B cell (primary cell): ENCODE measurements at regions not wholly inside any gene's neighbourhood (a gene's known extent, or its start where the extent isn't known, plus 50 kb on each side); places are given as distances from the start of the nearest gene placed in this dataset.

Experiments used
- ATAC-seq: fragments of 200-7000 bp; cut with Tn5 transposase; one replicate; pipeline ENCODE4 v1.10.0; 2021; ENCODE audit warnings: low read depth, mild to moderate bottlenecking, moderate number of reproducible peaks, moderate library complexity
- CTCF ChIA-PET: fragments of 350-600 bp; sonication (Branson Sonifier 250); formaldehyde crosslinking; loops from one replicate; lab custom pipeline; 2021; ENCODE audit warnings: antibody characterized with exemption, inconsistent platforms; lab: Charles Lee
- POLR2A ChIA-PET: fragments of 350-600 bp; sonication (Branson Sonifier 250); formaldehyde crosslinking; loops from one replicate; lab custom pipeline; 2021; ENCODE audit warnings: antibody characterized with exemption; lab: Charles Lee
- DNase-seq: peaks from one replicate; pipeline ENCODE4 v3.0.0; 2013
- H2AFZ ChIP-seq: 2 replicates; pipeline ENCODE4 v1.6.1; 2012; ENCODE audit warnings: mild to moderate bottlenecking, low read depth, low read length; ENCODE audit not compliant: insufficient read depth, poor library complexity, severe bottlenecking
- H3K27ac ChIP-seq, 2 donors: 1 replicate in 1 of 2; 2 replicates in 1 of 2; pipeline ENCODE4 v1.5.1; 2012 to 2013; ENCODE audit warnings: low read length in 2 of 2, mild to moderate bottlenecking in 2 of 2, moderate library complexity in 1 of 2
- H3K27me3 ChIP-seq, 4 experiments: fragments of 200-600 bp in 1 of 4; sonication (generic) in 1 of 4; replicated peaks in 1 of 4; 1 replicate in 2 of 4; 2 replicates in 2 of 4; pipeline versions ENCODE4 v1.6.1 to v1.7.0; 2013 to 2016; ENCODE audit warnings: low read length in 3 of 4, mild to moderate bottlenecking in 2 of 4, mixed read lengths in 1 of 4, moderate library complexity in 1 of 4; ENCODE audit not compliant: insufficient read depth in 4 of 4, control insufficient read depth in 3 of 4; ENCODE audit errors: control extremely low read depth in 1 of 4
- H3K36me3 ChIP-seq, 2 experiments: replicated peaks in 1 of 2; 1 replicate in 1 of 2; 2 replicates in 1 of 2; pipeline versions ENCODE4 v1.6.1 to v1.7.1; 2013; ENCODE audit warnings: low read length in 1 of 2; ENCODE audit not compliant: insufficient read depth in 2 of 2, control insufficient read depth in 1 of 2; ENCODE audit errors: control extremely low read depth in 1 of 2, extremely low read depth in 1 of 2
- H3K4me1 ChIP-seq, 2 donors: fragments of 200-600 bp in 1 of 2; sonication (generic) in 1 of 2; 1 replicate in 1 of 2; 2 replicates in 1 of 2; pipeline versions ENCODE4 v1.5.1 to v1.6.1; 2013 to 2017; ENCODE audit warnings: low read length in 2 of 2; ENCODE audit not compliant: control insufficient read depth in 2 of 2, insufficient read depth in 2 of 2
- H3K4me2 ChIP-seq: replicated peaks from 2 replicates; pipeline ENCODE3; 2012; ENCODE audit warnings: mild to moderate bottlenecking, low read depth, low read length; ENCODE audit not compliant: poor library complexity, severe bottlenecking
- H3K4me3 ChIP-seq, 5 experiments: fragments of 200-600 bp in 1 of 5; sonication (generic) in 1 of 5; 1 replicate in 3 of 5; 2 replicates in 2 of 5; pipeline versions ENCODE4 v1.5.1 to v1.7.0; 2011 to 2016; ENCODE audit warnings: low read length in 4 of 5, mild to moderate bottlenecking in 4 of 5, low read depth in 2 of 5, control low read depth in 1 of 5, moderate library complexity in 1 of 5; ENCODE audit not compliant: insufficient read depth in 1 of 5; ENCODE audit errors: control extremely low read depth in 1 of 5, extremely low read depth in 1 of 5
- H3K79me2 ChIP-seq: fragments of 200-600 bp; sonication (generic); one replicate; pipeline ENCODE4 v1.6.0; 2016; ENCODE audit warnings: low read length; ENCODE audit not compliant: control insufficient read depth, insufficient read depth
- H3K9ac ChIP-seq: fragments of 200-600 bp; sonication (generic); 2 replicates; pipeline ENCODE4 v1.6.1; 2017; ENCODE audit warnings: mild to moderate bottlenecking, low read length, moderate library complexity
- H3K9me3 ChIP-seq, 3 donors: one replicate each; pipeline versions ENCODE4 v1.6.1 to v1.7.1; 2013; ENCODE audit warnings: low read length in 2 of 3; ENCODE audit not compliant: control insufficient read depth in 2 of 3, insufficient read depth in 1 of 3; ENCODE audit errors: control extremely low read depth in 1 of 3
- H4K20me1 ChIP-seq: 2 replicates; pipeline ENCODE4 v1.6.0; 2012; ENCODE audit warnings: mild to moderate bottlenecking, low read length; ENCODE audit not compliant: insufficient read depth, control insufficient read depth, poor library complexity, severe bottlenecking
- H3K27ac Mint-ChIP-seq: one replicate; pipeline ENCODE4 v1.8.0; 2021; ENCODE audit warnings: mixed read lengths
- H3K27me3 Mint-ChIP-seq: one replicate; pipeline ENCODE4 v1.8.0; 2021; ENCODE audit warnings: mixed read lengths
- H3K4me1 Mint-ChIP-seq: one replicate; pipeline ENCODE4 v1.8.0; 2021; ENCODE audit warnings: mixed read lengths
- H3K4me3 Mint-ChIP-seq: one replicate; pipeline ENCODE4 v1.8.0; 2021; ENCODE audit warnings: mixed read lengths
- H3K9me3 Mint-ChIP-seq: one replicate; pipeline ENCODE4 v1.8.0; 2022; ENCODE audit warnings: mixed read lengths; ENCODE audit not compliant: insufficient read depth
- CTCF ChIP-seq: fragments of 200-600 bp; IDR thresholded peaks from one replicate; pipeline ENCODE4 v1.8.0; 2022; ENCODE audit warnings: antibody characterized with exemption, mild to moderate bottlenecking
- EZH2 ChIP-seq: IDR thresholded peaks from 2 replicates; pipeline ENCODE4 v1.6.1; 2012; ENCODE audit warnings: borderline replicate concordance, low read depth, mild to moderate bottlenecking, moderate library complexity, low read length; ENCODE audit not compliant: insufficient read depth, poor library complexity, severe bottlenecking
- WGBS: methylation state at CpG from one replicate; pipeline ENCODE4 v1.1.5; 2013; ENCODE audit warnings: missing lambda C conversion rate; ENCODE audit not compliant: insufficient coverage; 5-methylcytosine and 5-hydroxymethylcytosine counted together
- intact Hi-C: fragments of 100-400 bp; cut with micrococcal nuclease; formaldehyde crosslinking; loops from one replicate; pipeline ENCODE4 v1.10.0; 2022

GRCh38 chr14:39626589-39627576 lies 194.7 kb upstream of the FBXO33 start:
- intact Hi-C loops, result no loop called here
- Mint-ChIP-seq H3K9me3 (peaks cover 19% of the 10 kb centered on the region), H3K27ac (no peak overlapping the region), H3K27me3 (no peaks in the 10 kb centered on the region), H3K4me1 (no peaks in the 10 kb centered on the region), H3K4me3 (no peak overlapping the region)
- Histone ChIP-seq H3K79me2 (no peaks in the 10 kb centered on the region), H3K9ac (no peak overlapping the region), H2AFZ (no peak overlapping the region), H3K4me1 (no peaks in the 10 kb centered on the region), H3K4me3 (no peak overlapping the region), H4K20me1 (no peaks in the 10 kb centered on the region), H3K9me3 (peaks cover 0 to 11% (median 2%) of the 10 kb centered on the region in 3 donors), H3K4me2 (no peak overlapping the region), H3K27ac (no peak overlapping the region), H3K27me3 (no peaks in the 10 kb centered on the region), H3K36me3 (no peaks in the 10 kb centered on the region)
- WGBS, result 89% methylated on average over 10 of the region's 17 CpGs
- DNase-seq (no peak), ATAC-seq (no peak)
- POLR2A ChIA-PET, result no interaction called here
- CTCF ChIA-PET, result no interaction called here
- TF ChIP-seq CTCF (no peak), EZH2 (no peak)

GRCh38 chr14:39621678-39622077 lies 189.4 kb upstream of the FBXO33 start:
- no CpG with 5 or more reads among the region's 1 CpG for WGBS
- Histone ChIP-seq H2AFZ (no peak overlapping the region), H3K4me3 (no peak overlapping the region), H4K20me1 (no peaks in the 10 kb centered on the region), H3K4me1 (no peaks in the 10 kb centered on the region), H3K79me2 (no peaks in the 10 kb centered on the region), H3K4me2 (no peak overlapping the region), H3K36me3 (no peaks in the 10 kb centered on the region), H3K9me3 (peaks cover 0 to 5% (median 2%) of the 10 kb centered on the region in 3 donors), H3K9ac (no peak overlapping the region), H3K27me3 (no peaks in the 10 kb centered on the region), H3K27ac (no peak overlapping the region)
- Mint-ChIP-seq H3K4me1 (no peaks in the 10 kb centered on the region), H3K4me3 (no peak overlapping the region), H3K27me3 (no peaks in the 10 kb centered on the region), H3K9me3 (peaks cover 16% of the 10 kb centered on the region), H3K27ac (no peak overlapping the region)
- POLR2A ChIA-PET, result no interaction called here
- CTCF ChIA-PET, result no interaction called here
- ATAC-seq (no peak), DNase-seq (no peak)
- intact Hi-C loops, result no loop called here
- TF ChIP-seq CTCF (no peak), EZH2 (no peak)
